ENCODE measurements at regions not wholly inside any gene's neighbourhood (a gene's known extent, or its start where the extent isn't known, plus 50 kb on each side); places are given as distances from the start of the nearest gene placed in this dataset.

DNA sequence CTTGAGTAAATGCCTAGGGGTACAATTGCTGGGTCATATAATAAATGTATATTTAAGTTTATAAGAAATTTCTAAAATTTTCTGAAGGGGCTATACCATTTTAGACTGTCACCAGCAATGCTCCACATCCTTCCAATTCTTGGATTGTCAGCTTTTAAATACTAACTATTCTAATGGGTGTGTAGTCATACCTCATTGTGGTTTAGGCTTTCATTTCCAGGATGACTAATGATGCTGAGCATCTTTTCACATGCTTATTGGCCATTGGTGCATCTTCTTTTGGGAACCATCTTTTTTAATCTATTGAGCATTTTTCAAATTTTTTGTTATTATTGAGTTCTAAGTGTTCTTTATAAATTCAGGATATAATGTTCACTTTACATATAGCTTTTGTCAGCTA, 52.5 kb upstream of the CORO2B start:
- Histone ChIP-seq H3K4me2 (ENCODE audit: insufficient read depth, insufficient read length, low read length) (no peak overlapping the region), H2AK5ac (ENCODE audit: insufficient read length, low read length) (no peak overlapping the region), H2BK5ac (ENCODE audit: insufficient read length, low read length) (no peak overlapping the region), H3K79me1 (ENCODE audit: insufficient read depth, low read depth, low read length, poor library complexity, severe bottlenecking) (no peaks in the 10 kb centered on the region), H2BK120ac (ENCODE audit: low read depth, low read length, poor library complexity, severe bottlenecking) (no peak overlapping the region), H3K27me3 (ENCODE audit: insufficient read depth, low read length) (no peaks in the 10 kb centered on the region), H3K27ac (ENCODE audit: insufficient read length, low read depth, low read length) (no peak overlapping the region), H4K91ac (ENCODE audit: insufficient read length, low read depth, low read length) (no peak overlapping the region), H3K79me2 (ENCODE audit: insufficient read depth, low read length) (no peaks in the 10 kb centered on the region), H3T11ph (ENCODE audit: low read length) (no peak overlapping the region), H4K8ac (replicated peaks; ENCODE audit: insufficient read length, low read depth, low read length) (no peak overlapping the region), H4K20me1 (ENCODE audit: control insufficient read depth, insufficient read depth, insufficient read length) (no peaks in the 10 kb centered on the region), H3K14ac (ENCODE audit: insufficient read depth, low read length) (no peak overlapping the region), H3K23ac (ENCODE audit: insufficient read length, low read depth, low read length) (no peak overlapping the region), H2AFZ (ENCODE audit: low read length) (no peak overlapping the region), H3K4ac (ENCODE audit: low read depth, low read length) (no peak overlapping the region), H4K5ac (ENCODE audit: insufficient read length, low read depth, low read length) (no peak overlapping the region), H3K23me2 (ENCODE audit: insufficient read length, low read depth, low read length, poor library complexity, severe bottlenecking) (no peaks in the 10 kb centered on the region), H3K56ac (ENCODE audit: insufficient read length, low read depth, low read length) (no peak overlapping the region), H3K9me3 (ENCODE audit: control insufficient read depth, low read depth, low read length) (no peaks in the 10 kb centered on the region), H3K9ac (ENCODE audit: extremely low read depth, insufficient read length, low read length) (no peak overlapping the region), H2BK20ac (ENCODE audit: low read depth, low read length, poor library complexity, severe bottlenecking) (no peak overlapping the region), H3K4me1 (ENCODE audit: insufficient read depth, low read length) (no peaks in the 10 kb centered on the region), H3K18ac (ENCODE audit: insufficient read length, low read depth, low read length) (no peak overlapping the region), H2BK12ac (ENCODE audit: insufficient read length, low read depth, low read length) (no peak overlapping the region), H2BK15ac (ENCODE audit: low read depth, low read length) (no peak overlapping the region)
- Mint-ChIP-seq H3K27me3 (ENCODE audit: low read depth) (no peaks in the 10 kb centered on the region; the same call in 1 of the 2 replicates), H3K9me3 (peaks cover 5% of the 10 kb centered on the region in 2 experiments; a peak in 4 of 5 replicates), H3K4me3 (no peak overlapping the region), H3K4me1 (peaks cover 7 to 10% of the 10 kb centered on the region in 2 experiments; a peak in 3 of 4 replicates), H3K27ac (no peak overlapping the region), H3K36me3 (ENCODE audit: insufficient read depth in 1 of 3, low read depth in 3 of 3) (0 out of 7 replicates have a peak, but pooled peaks cover 0 to 4% (median 0%) of the 10 kb centered on the region in 3 experiments)
- TF ChIP-seq, protein P1, sequence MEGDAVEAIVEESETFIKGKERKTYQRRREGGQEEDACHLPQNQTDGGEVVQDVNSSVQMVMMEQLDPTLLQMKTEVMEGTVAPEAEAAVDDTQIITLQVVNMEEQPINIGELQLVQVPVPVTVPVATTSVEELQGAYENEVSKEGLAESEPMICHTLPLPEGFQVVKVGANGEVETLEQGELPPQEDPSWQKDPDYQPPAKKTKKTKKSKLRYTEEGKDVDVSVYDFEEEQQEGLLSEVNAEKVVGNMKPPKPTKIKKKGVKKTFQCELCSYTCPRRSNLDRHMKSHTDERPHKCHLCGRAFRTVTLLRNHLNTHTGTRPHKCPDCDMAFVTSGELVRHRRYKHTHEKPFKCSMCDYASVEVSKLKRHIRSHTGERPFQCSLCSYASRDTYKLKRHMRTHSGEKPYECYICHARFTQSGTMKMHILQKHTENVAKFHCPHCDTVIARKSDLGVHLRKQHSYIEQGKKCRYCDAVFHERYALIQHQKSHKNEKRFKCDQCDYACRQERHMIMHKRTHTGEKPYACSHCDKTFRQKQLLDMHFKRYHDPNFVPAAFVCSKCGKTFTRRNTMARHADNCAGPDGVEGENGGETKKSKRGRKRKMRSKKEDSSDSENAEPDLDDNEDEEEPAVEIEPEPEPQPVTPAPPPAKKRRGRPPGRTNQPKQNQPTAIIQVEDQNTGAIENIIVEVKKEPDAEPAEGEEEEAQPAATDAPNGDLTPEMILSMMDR (conservative IDR thresholded peaks at IDR 0.05): no peak
- no peak for DNase-seq

Measured in H9 (cell line).